AML-193 (cell line): ENCODE measurements at regions not wholly inside any gene's neighbourhood (a gene's known extent, or its start where the extent isn't known, plus 50 kb on each side); places are given as distances from the start of the nearest gene placed in this dataset.

Experiments
- DNase-seq, 2 experiments: peaks; one replicate each; lab custom pipeline; 2025; lab: John Stamatoyannopoulos, UW

DNA sequence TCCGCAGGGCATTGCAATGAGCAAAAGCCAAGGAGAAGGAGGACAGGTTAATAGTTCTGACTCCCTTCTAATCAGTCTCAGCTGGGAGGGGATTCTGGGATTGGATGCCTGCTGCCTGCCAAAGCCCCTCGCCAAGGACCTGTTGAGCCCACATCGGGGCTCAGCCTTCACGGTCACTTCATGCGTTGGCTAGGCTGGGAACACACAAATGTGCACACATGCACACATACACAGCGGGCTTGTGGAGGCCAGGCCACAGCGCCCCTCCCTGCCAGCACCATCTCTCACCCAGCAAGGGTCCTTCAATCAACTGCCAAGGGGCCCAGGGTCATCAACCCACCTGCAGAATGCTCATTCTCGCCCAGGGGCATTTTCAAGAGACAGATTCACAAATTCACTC lies 113.9 kb downstream of the C5orf15 start:
- no peak for DNase-seq

DNA sequence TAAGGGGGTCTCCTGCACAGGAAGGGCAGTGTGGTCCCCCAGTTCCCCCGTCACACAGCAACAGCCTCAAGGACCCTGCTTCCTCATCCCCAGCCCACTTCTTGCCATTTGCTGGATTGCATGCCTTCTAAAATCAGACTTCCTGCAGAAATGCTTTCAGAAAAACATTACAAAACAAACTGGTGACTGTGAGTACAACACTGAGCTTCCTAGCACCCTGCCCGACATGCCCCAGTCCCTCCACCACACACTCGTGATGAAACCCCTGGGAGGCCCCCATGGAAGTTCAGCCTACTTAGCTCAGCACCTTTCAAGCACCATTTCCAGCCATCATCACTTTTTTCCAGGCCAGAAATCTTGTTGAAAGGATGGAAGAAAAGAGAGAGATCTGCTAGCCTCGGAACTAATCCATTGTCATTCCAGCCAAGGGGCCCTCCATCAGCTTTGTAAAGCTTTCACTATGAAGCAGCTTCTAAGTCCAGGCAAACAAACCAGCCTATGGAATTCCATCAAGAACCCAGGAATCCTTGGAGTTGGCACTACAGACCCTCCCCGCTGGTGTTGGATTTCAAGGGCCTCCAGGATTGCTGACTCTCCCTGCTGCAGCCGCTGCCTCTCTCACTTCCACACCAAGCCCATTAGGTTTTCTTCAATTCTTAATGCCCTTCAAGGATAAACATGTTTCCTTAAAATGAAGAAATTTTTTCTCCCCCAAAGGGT lies 114.6 kb downstream of the C5orf15 start:
- DNase-seq: no peak

DNA sequence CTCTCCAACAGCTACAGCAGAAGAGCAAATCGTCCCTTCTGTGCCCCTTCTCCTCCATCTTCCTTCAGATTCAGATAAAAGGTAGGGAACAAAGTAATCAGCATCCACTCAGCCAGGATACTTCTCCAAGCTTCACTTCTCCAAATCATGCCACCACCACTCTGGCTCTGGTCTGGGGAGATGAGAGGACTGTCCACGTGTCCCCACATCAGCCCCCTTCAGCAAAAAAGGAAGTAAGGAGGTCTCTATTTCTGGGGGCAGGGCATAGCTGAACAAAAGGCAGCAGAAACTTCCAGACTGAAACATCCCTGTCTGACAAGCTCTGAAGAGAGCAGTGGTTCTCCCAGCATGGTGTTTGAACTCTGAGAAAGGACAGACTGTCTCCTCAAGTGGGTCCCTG lies 116.9 kb downstream of the C5orf15 start:
- DNase-seq: no peak

DNA sequence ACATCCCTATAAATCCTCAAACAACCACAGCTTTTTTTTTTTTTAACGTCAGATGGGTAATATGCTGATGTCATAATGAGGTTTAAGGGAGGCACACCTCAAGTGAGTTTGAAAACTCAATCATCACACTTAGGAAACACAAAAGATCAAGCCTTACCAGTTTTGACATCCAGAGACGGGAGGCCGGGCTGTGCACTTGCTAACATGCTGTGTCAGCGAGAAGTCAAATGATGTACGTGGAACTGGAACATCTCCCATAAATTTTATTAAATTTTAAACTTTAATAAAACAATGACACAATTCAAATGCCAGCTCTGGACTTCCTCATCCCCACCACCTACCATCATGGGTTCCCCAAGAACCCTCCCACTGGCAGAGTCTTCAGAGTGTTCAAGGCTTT lies 117.6 kb downstream of the C5orf15 start:
- DNase-seq: no peak

DNA sequence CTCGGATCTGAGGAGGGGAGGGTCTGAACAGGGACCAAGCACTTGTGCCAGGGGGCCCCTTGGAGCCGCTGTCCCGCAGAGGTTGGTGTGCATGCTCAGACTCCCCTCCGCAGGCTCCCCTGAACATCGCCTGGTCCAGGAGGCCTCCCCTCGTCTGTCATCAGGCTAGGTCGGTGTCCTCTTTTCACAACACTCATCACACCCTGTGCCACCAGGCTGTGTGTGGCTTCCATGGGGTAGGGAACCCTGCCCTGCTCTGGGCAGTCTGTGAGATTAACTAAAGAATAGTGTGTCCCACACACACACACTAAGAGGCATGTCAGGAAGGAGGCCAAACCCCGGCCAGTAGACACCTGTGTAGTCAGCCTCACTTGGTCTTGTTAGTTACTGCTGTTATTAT lies 119.3 kb downstream of the C5orf15 start:
- no peak for DNase-seq

DNA sequence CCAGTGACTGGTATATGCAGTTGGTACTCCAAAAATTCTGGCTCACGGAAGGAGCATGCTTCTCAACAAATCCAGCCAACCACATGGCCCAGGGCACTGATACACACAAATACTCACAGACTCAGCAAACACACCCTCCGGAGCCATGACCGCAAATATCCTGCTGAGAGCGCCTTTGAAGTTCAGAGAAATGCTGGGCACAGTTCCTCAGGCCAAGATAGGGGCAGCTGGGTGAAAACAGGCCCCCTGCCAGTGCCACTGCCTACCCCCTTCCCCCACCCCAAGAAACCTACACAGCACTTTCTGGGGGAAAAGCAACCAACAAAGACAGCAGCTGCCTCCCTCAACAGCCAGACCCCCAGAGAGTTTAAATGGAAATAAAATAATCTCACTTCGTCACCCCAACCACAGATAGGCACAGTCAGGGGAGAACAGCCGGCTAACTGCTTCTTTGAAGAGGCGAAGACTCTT lies 120.0 kb downstream of the C5orf15 start:
- no peak for DNase-seq

DNA sequence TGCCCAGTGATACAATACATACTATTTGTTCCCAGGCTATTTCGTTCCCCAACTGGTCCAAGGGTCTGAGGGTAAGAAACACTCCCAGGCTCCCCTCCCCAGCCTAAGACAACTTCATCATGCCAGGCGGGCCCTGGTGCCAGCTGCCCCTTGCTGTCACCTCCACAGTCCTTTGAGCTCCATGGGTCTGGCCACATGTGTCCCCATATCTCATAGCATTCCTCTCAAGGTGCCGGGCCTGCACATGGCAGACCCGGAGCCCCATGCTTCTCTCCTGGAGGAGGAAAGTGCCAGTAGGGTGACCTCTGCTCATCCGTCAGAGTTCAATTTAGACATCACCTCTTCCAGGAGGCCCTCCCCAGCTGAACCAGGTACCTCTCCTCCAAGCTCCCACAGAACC lies 120.5 kb downstream of the C5orf15 start:
- no peak for DNase-seq

DNA sequence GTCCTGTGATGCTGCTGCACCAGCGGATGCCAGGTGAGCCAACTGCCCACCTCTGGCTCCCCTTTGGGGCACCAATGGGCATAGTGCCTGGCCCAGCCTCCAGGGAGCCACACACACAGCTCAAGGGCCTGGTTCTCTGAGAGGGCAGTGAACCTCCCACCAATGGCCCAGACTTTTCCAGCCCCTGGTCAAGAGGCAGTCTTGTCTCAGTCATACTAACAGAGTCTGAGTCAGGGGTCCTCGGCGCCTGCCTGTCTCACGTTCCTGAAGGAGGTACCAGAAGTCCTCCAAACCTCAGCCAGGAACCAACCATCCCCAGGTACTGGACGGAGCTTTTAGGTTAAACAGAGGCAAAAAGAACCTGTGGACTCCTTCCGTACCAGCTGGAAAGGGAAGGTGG lies 121.1 kb downstream of the C5orf15 start:
- DNase-seq: no peak

DNA sequence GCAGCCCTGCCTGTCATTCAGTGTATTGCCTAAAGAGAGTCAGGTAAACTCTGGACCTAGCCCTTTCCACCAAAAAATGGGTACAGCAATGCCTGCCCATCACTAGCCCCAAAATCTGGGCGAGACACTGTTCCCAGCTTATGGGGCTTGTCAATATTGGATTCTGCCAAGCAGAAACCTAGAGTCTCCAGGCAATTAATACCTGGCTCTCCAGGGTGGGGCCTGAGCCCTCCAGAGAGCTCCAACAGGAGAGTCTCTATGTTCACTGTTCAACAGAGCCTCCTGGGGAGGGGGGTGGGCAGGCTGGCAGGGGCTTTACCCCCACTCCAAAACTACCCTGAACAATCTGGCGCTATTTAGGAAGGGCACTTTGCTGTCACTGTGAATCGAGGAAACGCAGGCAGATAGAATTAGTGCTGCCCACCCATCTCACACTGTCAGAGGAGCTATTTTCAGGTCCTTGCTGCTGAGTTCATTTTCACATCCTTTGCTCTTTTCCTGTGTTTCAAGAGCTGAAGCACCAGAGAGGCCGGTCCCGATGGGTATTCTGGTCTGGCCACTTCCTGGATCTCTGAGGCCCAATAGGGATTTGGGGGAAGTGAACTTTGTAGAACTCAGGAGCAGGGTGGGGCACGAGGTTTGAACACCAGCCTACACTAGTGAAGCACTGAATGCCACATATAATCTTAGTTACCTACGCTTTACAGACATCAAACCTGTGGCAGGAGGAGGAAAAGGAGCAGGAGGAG lies 121.8 kb downstream of the C5orf15 start:
- DNase-seq: no peak

DNA sequence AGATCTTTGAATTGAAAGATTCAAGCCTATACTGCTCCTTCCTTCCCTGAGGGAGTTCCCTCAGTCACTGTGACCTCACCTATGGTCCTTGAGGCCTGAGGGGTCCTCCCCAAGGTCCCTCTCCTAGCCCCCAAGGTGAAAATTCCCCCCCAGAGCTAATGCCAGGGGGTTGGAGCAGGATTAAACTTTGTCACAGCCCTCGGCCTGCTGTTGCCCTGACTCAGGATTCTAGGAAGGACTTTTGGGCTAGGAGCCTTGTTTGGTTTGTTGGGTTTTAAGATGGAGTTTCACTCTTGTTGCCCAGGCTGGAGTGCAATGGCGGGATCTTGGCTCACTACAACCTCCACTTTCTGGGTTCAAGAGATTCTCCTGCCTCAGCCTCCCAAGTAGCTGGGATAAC lies 123.2 kb downstream of the C5orf15 start:
- no peak for DNase-seq

DNA sequence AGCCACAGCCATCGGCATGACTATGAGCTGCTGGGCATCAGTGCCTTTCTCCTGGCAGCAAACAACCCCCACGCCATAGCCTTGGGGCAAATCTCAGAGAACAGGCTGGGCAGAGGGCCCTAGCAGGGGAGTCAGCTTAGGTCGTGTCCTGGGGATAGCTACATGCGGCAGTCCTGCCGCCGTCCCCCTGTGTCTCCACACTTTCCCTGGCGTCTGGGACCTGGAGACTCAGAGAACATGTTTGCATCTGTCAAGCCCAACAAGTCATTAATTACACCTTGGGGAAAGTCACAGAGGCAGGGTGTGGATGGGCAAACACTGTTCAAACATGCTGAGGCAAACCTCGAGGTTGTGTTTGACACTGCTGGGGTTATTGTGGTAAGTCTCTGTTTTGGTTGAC lies 123.6 kb downstream of the C5orf15 start:
- no peak for DNase-seq

DNA sequence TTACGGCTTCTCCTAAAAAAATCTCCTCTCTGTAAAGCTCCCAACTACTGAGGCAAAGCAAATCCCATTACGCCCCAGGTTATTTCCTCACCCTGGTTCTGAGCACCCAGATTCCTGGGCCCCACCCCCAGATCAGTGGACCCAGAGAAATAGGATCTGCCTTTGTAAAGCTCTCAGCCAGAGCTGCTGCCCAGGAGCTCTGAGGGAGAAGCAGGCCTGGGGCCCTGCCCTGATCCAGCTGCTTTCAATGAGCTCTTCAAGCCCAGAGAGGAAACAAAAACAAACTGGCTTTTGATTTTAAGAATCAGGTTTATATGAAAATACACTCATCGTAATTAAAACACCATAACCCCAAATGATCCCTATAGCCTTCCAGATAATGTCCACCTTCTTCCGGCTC lies 124.5 kb downstream of the C5orf15 start:
- DNase-seq: no peak

DNA sequence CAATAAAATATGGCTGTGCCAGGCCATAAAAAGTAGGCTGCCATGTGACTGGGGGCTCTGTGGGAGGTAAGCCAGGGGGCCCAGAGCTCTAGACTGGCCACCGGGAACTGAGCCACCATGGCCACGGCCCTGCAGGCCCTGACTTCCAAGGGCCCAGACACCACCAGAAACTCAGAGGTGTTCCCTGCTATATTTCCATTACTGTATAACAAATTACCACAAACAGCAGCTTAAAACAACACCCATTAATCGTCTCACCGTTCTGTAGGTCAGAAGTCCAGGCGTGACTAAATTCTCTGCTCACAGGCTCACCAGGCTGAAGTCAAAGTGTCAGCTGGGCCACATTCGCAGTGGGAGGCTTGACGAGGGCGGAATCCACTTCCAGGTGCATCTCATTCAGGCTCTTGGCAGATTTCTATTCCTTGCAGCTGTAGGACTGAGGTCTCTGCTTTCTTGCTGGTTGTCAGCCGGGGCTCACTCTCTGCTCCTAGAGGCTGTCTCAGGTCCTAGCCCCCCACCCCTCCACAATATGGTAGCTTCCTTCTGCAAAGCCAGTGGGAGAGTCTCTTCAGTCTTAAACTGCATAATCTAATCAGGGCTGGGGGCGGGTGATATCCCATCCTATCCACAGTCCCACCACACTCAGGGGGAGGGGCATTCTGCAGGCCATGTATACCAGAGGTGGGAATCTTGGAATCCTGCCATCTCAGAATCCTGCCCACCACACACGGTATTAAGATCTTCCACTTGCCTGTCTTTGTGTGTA lies 125.4 kb downstream of the C5orf15 start:
- no peak for DNase-seq

DNA sequence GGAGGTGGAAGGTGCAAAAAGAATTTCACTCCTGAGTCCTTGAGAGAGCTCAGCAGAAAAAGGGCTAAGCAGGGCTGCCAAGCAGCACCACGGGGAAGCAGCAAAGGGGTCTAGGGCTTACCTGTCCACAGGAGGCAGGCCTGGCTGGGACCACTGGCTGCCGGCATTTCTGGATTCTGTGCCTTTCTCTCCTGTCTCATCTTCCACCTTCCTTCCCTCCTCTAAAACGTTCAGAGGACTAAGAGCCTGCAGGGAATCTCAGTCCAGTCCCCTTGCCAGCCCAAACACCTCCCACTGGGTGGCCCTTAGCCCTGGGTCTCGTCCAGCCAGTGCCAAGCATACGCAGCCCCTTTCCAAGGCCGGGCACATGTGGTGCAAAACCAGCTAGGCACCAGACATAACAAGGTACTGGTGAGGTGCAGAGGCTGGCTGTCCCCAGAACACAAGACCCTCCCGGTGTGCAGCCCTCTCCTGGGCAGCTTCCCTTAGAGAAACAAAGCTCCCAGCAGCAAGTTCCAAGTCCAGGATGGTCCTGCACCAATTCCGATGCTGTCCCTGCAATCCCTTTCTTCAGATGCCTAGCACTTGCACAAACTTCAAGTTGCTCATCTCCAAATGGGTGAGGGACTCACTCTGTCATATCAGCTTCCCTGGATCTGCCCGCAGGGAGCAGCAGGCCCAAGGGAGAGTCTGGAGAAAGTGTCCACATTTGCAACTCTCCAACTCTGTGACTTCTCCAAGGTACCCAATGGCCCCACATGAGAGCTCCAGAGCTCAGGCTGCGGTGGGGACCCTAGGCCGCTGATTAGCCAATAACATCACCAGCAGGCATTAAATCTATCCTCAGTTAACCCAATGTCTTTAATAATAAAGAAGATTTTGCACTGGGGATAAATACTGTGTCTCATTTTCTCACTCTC lies 126.3 kb downstream of the C5orf15 start:
- no peak for DNase-seq

DNA sequence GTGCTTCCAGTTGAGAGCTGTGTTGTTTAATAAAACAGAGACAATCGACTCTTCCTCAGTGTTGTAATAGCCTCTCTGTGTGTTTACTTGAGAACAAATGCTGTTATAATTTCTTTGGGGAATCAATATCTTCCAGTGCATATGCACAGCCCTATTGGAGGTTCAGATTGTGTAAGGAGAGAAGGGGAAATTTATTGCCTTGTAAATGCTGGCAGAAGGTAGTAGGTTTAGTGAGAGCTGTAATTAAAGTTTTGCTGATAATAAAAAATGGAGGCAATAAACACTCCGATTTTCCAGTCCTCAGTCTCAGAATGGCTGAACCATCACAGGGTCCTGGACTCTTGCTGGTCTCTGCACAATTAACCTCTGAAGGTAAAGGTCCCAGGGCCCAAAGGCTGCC lies 128.3 kb downstream of the C5orf15 start:
- no peak for DNase-seq

DNA sequence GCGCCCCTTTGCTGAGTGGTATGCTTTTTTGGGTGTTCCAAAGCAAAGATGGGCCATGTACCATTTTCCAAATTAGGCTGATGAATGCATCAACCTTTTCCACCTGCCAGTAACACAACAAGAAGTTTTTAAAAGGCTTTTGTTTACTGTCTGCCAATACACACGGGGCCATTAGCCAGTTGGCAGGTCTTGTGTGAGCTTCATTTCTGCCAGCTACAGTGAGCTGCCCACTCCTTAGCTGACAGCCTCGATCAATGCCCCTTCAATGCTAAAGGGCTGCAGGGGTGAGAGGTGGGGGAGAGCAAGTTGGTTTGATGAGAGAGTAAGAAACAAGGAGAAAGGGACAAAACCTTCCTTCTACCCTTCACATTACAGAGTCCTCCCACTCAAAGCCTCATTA lies 128.7 kb downstream of the C5orf15 start:
- no peak for DNase-seq

DNA sequence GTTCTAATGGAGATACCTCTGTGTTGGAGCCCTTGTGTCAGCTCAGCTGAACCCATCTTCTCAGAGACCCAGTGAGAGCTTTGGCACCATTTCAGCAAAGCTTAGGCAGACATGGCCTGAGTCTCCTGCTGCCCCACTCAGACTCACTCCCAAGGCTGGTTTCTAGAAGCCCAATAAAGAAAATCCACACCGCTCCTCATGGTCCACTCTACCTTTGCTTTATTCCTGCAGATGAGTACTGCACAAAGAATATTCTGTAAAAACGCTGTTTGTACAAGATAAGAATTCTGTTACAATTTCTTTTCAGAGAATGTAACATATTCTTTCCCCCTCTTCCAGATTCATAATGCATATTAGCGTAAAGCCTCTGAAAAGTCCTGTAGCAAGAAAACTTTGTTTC lies 129.3 kb downstream of the C5orf15 start:
- DNase-seq: no peak

DNA sequence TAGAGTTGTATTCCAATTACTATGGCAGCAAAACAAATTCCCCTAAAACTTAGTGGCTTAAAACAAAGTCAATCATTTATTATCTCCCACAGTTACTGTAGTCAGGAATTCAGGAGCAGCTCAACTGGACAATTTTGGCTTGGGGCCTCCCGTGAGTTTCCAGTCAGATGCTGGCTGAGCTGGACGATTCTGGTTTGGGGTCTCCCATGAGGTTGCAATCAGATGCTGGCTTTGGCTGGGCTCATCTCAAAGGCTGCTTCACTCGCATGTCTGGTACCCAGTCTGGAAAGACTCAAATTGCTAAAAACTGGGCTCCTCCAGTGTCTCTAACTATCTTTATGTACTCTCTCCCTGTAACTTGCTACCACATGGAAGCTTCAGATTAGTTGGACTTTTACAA lies 130.1 kb downstream of the C5orf15 start:
- no peak for DNase-seq

DNA sequence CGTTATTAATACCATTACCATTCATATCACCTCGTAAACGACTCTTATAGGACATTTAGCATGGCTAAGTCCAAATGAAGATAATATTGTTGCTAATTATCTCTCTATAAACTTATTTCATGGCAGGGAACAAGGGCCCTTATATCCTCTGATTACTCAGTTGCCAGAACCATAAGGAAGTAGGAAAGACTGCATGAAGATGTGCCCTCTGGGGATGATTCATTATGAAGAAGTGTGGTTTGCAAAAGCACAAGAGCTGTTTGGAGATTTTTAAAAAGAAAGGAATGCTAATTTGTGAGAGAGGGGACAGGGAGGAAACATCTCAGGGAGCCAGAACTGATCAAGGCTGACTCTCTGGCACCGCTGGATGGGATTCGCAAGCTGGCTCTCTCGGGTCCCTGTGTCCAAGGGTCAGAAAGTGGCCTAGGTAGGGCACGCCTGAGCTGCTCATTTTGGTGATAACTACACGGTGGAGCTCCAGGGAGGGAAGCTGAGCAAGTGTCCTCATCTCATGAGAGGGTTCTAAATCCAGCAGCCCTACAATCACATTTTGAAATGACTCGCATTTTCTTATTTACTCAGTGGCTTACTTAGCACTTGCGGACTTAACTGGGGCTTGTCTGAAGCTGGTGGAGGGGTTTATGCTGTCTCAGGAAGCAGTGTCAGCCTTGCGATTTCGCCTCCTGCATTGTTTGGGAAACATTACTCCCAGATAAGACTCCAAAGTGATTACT lies 136.8 kb downstream of the C5orf15 start:
- DNase-seq: no peak

DNA sequence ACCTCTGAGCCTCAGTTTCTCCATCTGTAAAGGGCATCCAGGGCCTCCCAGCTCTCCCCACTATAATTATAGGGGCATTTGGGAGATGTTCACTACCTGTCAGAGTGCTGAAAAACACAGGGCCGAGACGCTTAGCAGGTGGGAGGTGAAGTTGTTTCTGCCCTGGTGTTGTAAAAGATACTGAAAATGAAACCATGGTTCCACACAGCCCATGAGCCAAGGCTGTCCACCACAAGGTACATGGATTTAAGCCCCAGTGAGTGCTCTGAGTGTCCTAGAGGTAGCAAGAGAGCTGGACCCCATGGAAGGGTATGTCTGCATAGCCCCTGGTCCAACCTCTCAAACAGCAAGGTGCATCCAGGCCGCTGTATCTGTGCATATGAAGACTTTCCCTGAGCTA lies 137.5 kb downstream of the C5orf15 start:
- DNase-seq: no peak

DNA sequence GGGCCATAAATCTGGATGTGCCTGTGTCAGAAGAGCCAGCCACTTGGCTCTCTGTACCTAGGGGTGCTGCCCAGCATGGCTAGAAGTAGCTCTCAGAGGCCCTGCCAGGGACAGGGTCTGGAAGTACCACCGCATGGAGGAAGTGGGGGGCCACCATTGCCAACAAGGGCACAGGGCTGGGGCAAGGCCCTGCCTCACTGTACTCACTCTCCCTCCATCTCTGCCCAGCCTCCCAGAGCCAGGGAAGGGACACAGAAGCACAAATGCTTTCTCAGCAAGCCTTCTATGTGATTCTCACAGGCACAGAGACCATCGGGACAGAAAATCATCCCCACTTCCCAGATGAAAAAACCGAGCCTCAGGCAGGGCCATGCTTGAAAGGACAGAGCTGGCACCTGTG lies 138.1 kb downstream of the C5orf15 start:
- no peak for DNase-seq
